Testis (tissue), 2 donors: ENCODE measurements at regions not wholly inside any gene's neighbourhood (a gene's known extent, or its start where the extent isn't known, plus 50 kb on each side); places are given as distances from the start of the nearest gene placed in this dataset.

ENCODE experiments used
- CTCF ChIP-seq, 3 experiments: fragments of 450-650 bp in 2 of 3; fragments of 200-600 bp in 1 of 3; sonication (generic) in 1 of 3; IDR thresholded peaks; one replicate each; pipeline ENCODE4 v1.5.1; 2016 to 2019; ENCODE audit warnings: antibody characterized with exemption in 3 of 3, mild to moderate bottlenecking in 2 of 3, moderate library complexity in 1 of 3
- POLR2A ChIP-seq: fragments of 450-650 bp; IDR thresholded peaks from one replicate; pipeline ENCODE4 v1.6.1; 2017; ENCODE audit warnings: antibody characterized with exemption, mild to moderate bottlenecking, moderate library complexity

DNA sequence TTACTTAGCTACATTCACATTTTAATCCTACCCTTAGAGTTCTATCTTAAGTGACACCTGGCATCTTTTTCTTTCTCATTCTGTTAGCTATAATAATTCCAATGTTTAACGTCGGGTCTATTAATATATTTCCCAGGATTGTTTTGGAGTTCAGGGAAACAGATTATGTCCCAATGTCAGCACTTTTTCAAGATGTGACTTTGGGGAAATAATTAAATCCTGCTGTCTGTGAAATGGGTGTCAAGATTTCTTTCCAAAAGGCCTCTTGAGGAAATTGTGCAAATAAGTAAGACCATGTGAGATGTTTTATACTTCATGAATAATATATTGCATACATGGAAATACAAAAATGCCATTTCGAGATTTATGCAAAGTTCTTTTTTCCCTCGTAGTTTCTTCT, 887.6 kb upstream of the SEL1L start:
- TF ChIP-seq CTCF (IDR thresholded peaks at IDR 0.05) (no peak), POLR2A (no peak)
